ENCODE measurements at regions not wholly inside any gene's neighbourhood (a gene's known extent, or its start where the extent isn't known, plus 50 kb on each side); places are given as distances from the start of the nearest gene placed in this dataset.

DNA sequence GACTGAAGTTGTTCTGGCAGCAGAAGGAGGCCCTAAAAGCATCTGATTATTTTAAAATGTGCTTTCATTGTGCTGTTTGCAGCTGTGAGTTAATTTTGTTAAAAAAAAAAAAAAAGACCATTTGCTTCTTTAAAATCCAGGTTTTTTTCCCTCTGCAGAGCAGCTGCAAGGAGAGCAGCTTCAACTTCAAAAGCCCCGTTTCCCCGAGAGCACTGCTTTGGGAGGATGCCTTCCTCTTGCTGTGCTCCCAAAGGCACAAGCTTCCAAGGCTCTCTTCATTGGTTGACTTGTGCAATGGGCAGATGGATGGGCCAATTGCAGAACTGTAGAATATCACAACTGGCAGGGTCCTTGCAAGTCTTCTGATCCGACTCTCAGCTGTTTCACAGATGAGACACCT, 459.2 kb upstream of the PKN2 start:
- H4K20me1 ChIP-seq (ENCODE audit: insufficient read depth, low read length), result no peaks in the 10 kb centered on the region
- H3K4me2 ChIP-seq (ENCODE audit: low read length), result no peak overlapping the region
- no peak overlapping the region for H3K4me3 ChIP-seq (ENCODE audit: insufficient read depth, low read depth, low read length)
- H2AFZ ChIP-seq (ENCODE audit: low read depth, low read length), result no peak overlapping the region
- Mint-ChIP-seq H3K9me3 (ENCODE audit: unreplicated experiment) (no peaks in the 10 kb centered on the region), H3K4me1 (ENCODE audit: low read depth, unreplicated experiment) (peaks cover 25% of the 10 kb centered on the region), H3K27ac (ENCODE audit: unreplicated experiment) (no peak overlapping the region), H3K27me3 (ENCODE audit: low read depth, unreplicated experiment) (no peaks in the 10 kb centered on the region), H3K4me3 (ENCODE audit: unreplicated experiment) (no peak overlapping the region), H3K36me3 (ENCODE audit: low read depth, unreplicated experiment) (no peaks in the 10 kb centered on the region)
- H3K79me2 ChIP-seq (ENCODE audit: insufficient read depth, low read length), result no peaks in the 10 kb centered on the region
- H3K9me3 ChIP-seq (ENCODE audit: insufficient read depth, low read depth, low read length), result no peaks in the 10 kb centered on the region
- peaks cover 4% of the 10 kb centered on the region for H3K4me1 ChIP-seq (ENCODE audit: insufficient read depth, low read length)
- no peak for FAIRE-seq
- TF ChIP-seq, protein P1, sequence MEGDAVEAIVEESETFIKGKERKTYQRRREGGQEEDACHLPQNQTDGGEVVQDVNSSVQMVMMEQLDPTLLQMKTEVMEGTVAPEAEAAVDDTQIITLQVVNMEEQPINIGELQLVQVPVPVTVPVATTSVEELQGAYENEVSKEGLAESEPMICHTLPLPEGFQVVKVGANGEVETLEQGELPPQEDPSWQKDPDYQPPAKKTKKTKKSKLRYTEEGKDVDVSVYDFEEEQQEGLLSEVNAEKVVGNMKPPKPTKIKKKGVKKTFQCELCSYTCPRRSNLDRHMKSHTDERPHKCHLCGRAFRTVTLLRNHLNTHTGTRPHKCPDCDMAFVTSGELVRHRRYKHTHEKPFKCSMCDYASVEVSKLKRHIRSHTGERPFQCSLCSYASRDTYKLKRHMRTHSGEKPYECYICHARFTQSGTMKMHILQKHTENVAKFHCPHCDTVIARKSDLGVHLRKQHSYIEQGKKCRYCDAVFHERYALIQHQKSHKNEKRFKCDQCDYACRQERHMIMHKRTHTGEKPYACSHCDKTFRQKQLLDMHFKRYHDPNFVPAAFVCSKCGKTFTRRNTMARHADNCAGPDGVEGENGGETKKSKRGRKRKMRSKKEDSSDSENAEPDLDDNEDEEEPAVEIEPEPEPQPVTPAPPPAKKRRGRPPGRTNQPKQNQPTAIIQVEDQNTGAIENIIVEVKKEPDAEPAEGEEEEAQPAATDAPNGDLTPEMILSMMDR (IDR thresholded peaks at IDR 0.05; ENCODE audit: insufficient read depth, low read depth, low read length), result no peak
- no peak for TF ChIP-seq EZH2 (IDR thresholded peaks at IDR 0.05; ENCODE audit: insufficient read depth, low read length)
- H3K9ac ChIP-seq (ENCODE audit: low read length), result no peak overlapping the region
- DNase-seq (ENCODE audit: low read depth), result no peak
- no peaks in the 10 kb centered on the region for H3K27me3 ChIP-seq (ENCODE audit: insufficient read depth, low read length)
- H3K27ac ChIP-seq (ENCODE audit: low read depth, low read length), result no peak overlapping the region
- no peaks in the 10 kb centered on the region for H3K36me3 ChIP-seq (ENCODE audit: insufficient read depth, low read length)

DNA sequence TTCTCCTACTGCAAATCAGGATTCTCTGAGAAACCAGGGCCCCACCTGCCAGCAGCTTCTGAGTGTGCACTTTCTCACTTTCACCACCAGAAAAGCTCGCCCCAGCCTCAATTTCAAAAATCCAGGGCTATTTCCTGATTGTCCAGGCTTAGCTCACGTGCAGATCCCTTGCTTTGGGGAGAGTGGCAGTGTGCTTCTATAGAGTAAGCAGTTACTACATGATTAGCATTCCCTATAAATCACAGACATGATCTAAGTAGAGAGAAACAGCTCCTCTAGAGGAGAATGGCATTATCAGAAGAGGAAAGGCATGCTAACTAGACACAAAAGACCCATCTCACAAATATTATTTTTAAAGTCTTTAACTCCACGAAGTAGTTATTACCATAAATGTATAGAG, 456.0 kb upstream of the PKN2 start:
- FAIRE-seq (no peak), DNase-seq (ENCODE audit: low read depth) (no peak)
- no peaks in the 10 kb centered on the region for H3K27me3 ChIP-seq (ENCODE audit: insufficient read depth, low read length)
- H3K9me3 ChIP-seq (ENCODE audit: insufficient read depth, low read depth, low read length), result no peaks in the 10 kb centered on the region
- H4K20me1 ChIP-seq (ENCODE audit: insufficient read depth, low read length), result no peaks in the 10 kb centered on the region
- Mint-ChIP-seq H3K27me3 (ENCODE audit: low read depth, unreplicated experiment) (no peaks in the 10 kb centered on the region), H3K36me3 (ENCODE audit: low read depth, unreplicated experiment) (no peaks in the 10 kb centered on the region), H3K27ac (ENCODE audit: unreplicated experiment) (no peak overlapping the region), H3K4me3 (ENCODE audit: unreplicated experiment) (no peak overlapping the region), H3K9me3 (ENCODE audit: unreplicated experiment) (no peaks in the 10 kb centered on the region), H3K4me1 (ENCODE audit: low read depth, unreplicated experiment) (no peaks in the 10 kb centered on the region)
- no peak overlapping the region for H3K9ac ChIP-seq (ENCODE audit: low read length)
- no peaks in the 10 kb centered on the region for H3K79me2 ChIP-seq (ENCODE audit: insufficient read depth, low read length)
- no peaks in the 10 kb centered on the region for H3K36me3 ChIP-seq (ENCODE audit: insufficient read depth, low read length)
- TF ChIP-seq, protein P1 (IDR thresholded peaks at IDR 0.05; ENCODE audit: insufficient read depth, low read depth, low read length), result no peak
- TF ChIP-seq EZH2 (IDR thresholded peaks at IDR 0.05; ENCODE audit: insufficient read depth, low read length), result no peak
- no peak overlapping the region for H2AFZ ChIP-seq (ENCODE audit: low read depth, low read length)
- H3K27ac ChIP-seq (ENCODE audit: low read depth, low read length), result no peak overlapping the region
- no peaks in the 10 kb centered on the region for H3K4me1 ChIP-seq (ENCODE audit: insufficient read depth, low read length)
- no peak overlapping the region for H3K4me3 ChIP-seq (ENCODE audit: insufficient read depth, low read depth, low read length)
- H3K4me2 ChIP-seq (ENCODE audit: low read length), result no peak overlapping the region

DNA sequence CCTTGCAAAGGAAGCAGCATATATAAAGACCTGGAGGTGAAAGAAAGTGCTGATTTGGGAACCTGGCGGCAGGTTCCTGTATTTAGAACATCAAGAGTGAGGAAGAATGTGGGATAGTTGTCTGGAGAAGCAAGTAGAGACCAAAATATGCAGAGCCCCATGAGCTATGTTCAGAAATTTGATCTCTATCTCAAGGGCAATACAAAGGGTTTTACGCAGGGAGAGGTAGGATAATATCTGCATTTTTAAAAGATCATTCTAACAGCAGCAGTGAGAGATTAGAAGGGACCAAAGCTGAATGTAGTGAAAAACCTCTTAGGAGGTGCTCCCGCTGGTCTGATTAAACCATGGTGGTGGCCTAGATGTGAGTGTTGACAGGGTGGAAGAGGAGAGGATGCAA, 453.9 kb upstream of the PKN2 start:
- FAIRE-seq (no peak), DNase-seq (ENCODE audit: low read depth) (no peak)
- H3K36me3 ChIP-seq (ENCODE audit: insufficient read depth, low read length), result no peaks in the 10 kb centered on the region
- H3K9me3 Mint-ChIP-seq (ENCODE audit: unreplicated experiment), result no peaks in the 10 kb centered on the region
- H3K9me3 ChIP-seq (ENCODE audit: insufficient read depth, low read depth, low read length), result no peaks in the 10 kb centered on the region
- no peak overlapping the region for H3K4me2 ChIP-seq (ENCODE audit: low read length)
- no peaks in the 10 kb centered on the region for H3K27me3 Mint-ChIP-seq (ENCODE audit: low read depth, unreplicated experiment)
- H3K36me3 Mint-ChIP-seq (ENCODE audit: low read depth, unreplicated experiment), result no peaks in the 10 kb centered on the region
- H2AFZ ChIP-seq (ENCODE audit: low read depth, low read length), result no peak overlapping the region
- H3K4me3 Mint-ChIP-seq (ENCODE audit: unreplicated experiment), result no peak overlapping the region
- no peak overlapping the region for H3K9ac ChIP-seq (ENCODE audit: low read length)
- no peaks in the 10 kb centered on the region for H3K27me3 ChIP-seq (ENCODE audit: insufficient read depth, low read length)
- no peaks in the 10 kb centered on the region for H3K4me1 Mint-ChIP-seq (ENCODE audit: low read depth, unreplicated experiment)
- no peak overlapping the region for H3K4me3 ChIP-seq (ENCODE audit: insufficient read depth, low read depth, low read length)
- H3K79me2 ChIP-seq (ENCODE audit: insufficient read depth, low read length), result no peaks in the 10 kb centered on the region
- H3K27ac ChIP-seq (ENCODE audit: low read depth, low read length), result no peak overlapping the region
- no peaks in the 10 kb centered on the region for H3K4me1 ChIP-seq (ENCODE audit: insufficient read depth, low read length)
- no peaks in the 10 kb centered on the region for H4K20me1 ChIP-seq (ENCODE audit: insufficient read depth, low read length)
- no peak for TF ChIP-seq EZH2 (IDR thresholded peaks at IDR 0.05; ENCODE audit: insufficient read depth, low read length)
- TF ChIP-seq, protein P1 (IDR thresholded peaks at IDR 0.05; ENCODE audit: insufficient read depth, low read depth, low read length), result no peak
- H3K27ac Mint-ChIP-seq (ENCODE audit: unreplicated experiment), result no peak overlapping the region
